Effector memory CD8-positive, alpha-beta T cell (primary cell): ENCODE measurements at regions not wholly inside any gene's neighbourhood (a gene's known extent, or its start where the extent isn't known, plus 50 kb on each side); places are given as distances from the start of the nearest gene placed in this dataset.
A peak's percentile ranks its signal among the peaks of the same experiment; 100 is the strongest.
"Not testable (repeated sequence)": the region's sequence is repeated elsewhere in the genome, so short reads cannot be mapped to it uniquely, and the experiment has no call there.

Experiments
- ATAC-seq: fragments of 150-1000 bp; cut with Tn5 transposase; replicated peaks from 2 replicates; pipeline ENCODE4 v1.10.0; 2021; ENCODE audit warnings: mild to moderate bottlenecking, moderate library complexity
- DNase-seq, 3 experiments: peaks; one replicate each; pipeline ENCODE4 v3.0.0; 2021
- H3K27ac Mint-ChIP-seq, 2 donors: one replicate each; pipeline ENCODE4 v1.8.0; 2022; ENCODE audit warnings: mild to moderate bottlenecking in 2 of 2, mixed read lengths in 2 of 2, moderate library complexity in 2 of 2
- H3K27me3 Mint-ChIP-seq, 2 donors: one replicate each; pipeline ENCODE4 v1.8.0; 2022; ENCODE audit warnings: mixed read lengths in 2 of 2
- H3K36me3 Mint-ChIP-seq: one replicate; pipeline ENCODE4 v1.8.0; 2022; ENCODE audit warnings: mild to moderate bottlenecking, moderate library complexity, mixed read lengths; ENCODE audit not compliant: insufficient read depth
- H3K4me1 Mint-ChIP-seq, 2 donors: one replicate each; pipeline ENCODE4 v1.8.0; 2022; ENCODE audit warnings: low read depth in 2 of 2, mixed read lengths in 2 of 2
- H3K4me3 Mint-ChIP-seq, 2 donors: one replicate each; pipeline ENCODE4 v1.8.0; 2022; ENCODE audit warnings: mild to moderate bottlenecking in 2 of 2, mixed read lengths in 2 of 2, moderate library complexity in 2 of 2
- H3K9me3 Mint-ChIP-seq, 2 donors: one replicate each; pipeline ENCODE4 v1.8.0; 2022; ENCODE audit warnings: mixed read lengths in 2 of 2

DNA sequence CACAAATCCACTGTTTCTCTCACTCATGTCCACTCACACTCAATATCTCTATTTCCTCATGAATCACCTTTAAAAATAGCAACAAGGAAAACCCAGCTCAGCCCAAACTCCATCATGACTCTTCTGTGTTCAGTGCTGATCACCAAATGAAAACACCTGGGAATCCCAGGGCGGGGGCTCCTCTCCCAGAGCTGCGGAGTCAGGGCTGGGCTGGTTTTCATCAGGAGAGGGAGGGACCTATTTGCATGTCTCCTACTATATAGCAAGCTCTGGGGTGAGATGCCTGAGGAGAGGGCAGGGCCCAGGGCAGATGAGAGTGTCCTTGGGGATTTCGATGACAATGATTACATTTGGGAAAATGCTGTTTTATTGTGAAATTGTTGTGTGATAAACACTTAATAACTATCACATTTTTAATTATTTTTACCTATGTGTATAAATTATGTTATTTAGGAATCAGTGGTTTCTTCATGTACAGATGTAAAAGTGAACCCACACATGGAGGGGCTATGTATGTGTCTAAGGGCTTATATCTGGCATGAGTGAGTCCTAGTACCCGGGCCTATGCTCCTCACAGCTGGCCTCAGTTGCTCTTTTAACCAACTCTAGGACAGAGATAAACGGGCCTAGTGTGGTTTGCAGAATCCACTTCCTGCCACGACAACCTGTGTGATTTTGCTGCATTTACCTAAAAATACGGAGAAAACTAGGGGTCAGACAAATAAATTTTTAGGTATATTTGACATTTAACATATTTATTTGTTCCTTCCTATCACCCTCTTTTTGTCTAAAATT lies 1131.9 kb downstream of the TMEM121 start:
- not testable (repeated sequence) for H3K27me3 Mint-ChIP-seq, H3K36me3 Mint-ChIP-seq, H3K27ac Mint-ChIP-seq, ATAC-seq, H3K4me3 Mint-ChIP-seq, DNase-seq, H3K9me3 Mint-ChIP-seq
- H3K4me1 Mint-ChIP-seq: peaks cover 23 to 33% of the 10 kb centered on the region in 2 donors

DNA sequence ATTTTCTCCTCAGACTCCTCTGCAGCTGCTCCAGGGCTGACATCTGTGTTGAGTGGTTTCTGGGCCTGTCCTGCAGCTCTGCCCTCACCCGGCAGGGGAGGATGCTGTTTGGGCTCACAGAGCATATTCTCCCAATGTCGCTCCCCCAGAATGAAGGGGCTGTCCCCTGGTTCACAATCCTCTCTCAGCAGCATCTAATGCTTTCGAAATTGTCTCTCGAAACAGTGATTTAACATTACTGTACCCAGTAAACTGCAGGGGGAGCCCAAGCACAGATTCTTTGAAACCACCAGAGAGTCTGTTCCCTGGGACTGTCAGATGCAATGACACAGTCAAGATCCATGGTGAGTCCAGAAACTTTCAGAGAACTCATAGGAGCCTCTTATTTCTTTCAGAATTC lies 1135.2 kb downstream of the TMEM121 start:
- H3K9me3 Mint-ChIP-seq, H3K36me3 Mint-ChIP-seq, H3K27ac Mint-ChIP-seq, H3K27me3 Mint-ChIP-seq, H3K4me3 Mint-ChIP-seq: not testable (repeated sequence)
- H3K4me1 Mint-ChIP-seq: peaks cover 20 to 25% of the 10 kb centered on the region in 2 donors
- DNase-seq (peak; percentile 51 to 57 (median 57)), ATAC-seq (peak; percentile 77)

DNA sequence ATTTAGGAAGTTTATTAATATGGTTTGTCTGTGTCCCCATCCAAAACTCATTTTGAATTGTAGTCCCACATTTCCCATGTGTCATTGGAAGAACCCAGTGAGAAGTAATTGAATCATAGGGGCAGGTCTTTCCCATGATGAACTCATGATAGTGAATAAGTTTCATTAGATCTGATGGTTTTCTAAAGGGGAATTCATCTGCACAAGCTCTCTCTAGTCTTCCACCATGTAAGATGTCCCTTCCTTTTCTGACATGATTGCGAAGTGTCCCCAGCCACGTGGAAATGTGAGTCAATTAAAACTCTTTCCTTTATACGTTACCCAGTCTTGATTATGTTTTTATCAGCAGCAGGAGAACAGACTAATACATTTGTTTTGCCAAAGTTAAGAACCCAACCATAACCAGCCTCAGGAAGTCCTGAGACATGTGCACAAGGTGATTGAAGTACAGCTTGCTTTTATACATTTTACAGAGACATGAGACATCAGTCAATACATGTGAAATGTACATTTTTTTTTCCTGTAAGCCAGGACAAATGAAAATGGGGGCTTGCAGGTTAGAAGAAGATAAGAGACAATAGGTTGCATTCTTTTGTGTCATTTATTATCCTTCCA lies 1136.7 kb downstream of the TMEM121 start:
- Mint-ChIP-seq H3K4me1 (peaks cover 14 to 18% of the 10 kb centered on the region in 2 donors), H3K36me3 (no peaks in the 10 kb centered on the region), H3K27me3 (no peaks in the 10 kb centered on the region), H3K27ac (peak overlapping the region; percentile 26 to 69), H3K4me3 (peak overlapping the region in 1 of 2 donors; percentile 26), H3K9me3 (no peaks in the 10 kb centered on the region)
- ATAC-seq (peak; percentile 28), DNase-seq (no peak)

DNA sequence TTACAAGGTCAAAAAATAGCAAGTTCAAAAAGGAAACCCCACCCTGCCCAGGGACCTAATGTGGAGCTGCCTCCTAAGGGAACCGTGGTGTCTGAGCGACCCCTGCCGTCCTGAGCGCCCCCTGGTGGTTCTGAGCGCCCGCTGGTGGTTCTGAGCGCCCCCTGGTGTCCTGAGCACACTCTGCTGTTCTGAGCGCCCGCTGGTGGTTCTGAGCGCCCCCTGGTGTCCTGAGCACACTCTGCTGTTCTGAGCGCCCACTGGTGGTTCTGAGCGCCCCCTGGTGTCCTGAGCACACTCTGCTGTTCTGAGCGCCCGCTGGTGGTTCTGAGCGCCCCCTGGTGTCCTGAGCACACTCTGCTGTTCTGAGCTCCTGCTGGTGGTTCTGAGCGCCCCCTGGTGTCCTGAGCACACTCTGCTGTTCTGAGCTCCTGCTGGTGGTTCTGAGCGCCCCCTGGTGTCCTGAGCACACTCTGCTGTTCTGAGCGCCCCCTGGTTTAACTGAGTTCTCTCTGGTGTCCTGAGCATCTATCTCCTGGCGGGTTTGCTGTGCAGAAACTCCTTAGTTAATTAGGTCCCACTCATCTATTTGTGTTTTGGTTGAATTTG lies 1137.5 kb downstream of the TMEM121 start:
- peak; percentile 49 for ATAC-seq
- H3K9me3 Mint-ChIP-seq, H3K27me3 Mint-ChIP-seq, H3K36me3 Mint-ChIP-seq: not testable (repeated sequence)
- DNase-seq: peak; percentile 65 to 70 (median 65)
- Mint-ChIP-seq H3K4me1 (peaks cover 14 to 17% of the 10 kb centered on the region in 2 donors), H3K27ac (peak overlapping the region; percentile 26 to 69), H3K4me3 (peak overlapping the region in 1 of 2 donors; percentile 26)

DNA sequence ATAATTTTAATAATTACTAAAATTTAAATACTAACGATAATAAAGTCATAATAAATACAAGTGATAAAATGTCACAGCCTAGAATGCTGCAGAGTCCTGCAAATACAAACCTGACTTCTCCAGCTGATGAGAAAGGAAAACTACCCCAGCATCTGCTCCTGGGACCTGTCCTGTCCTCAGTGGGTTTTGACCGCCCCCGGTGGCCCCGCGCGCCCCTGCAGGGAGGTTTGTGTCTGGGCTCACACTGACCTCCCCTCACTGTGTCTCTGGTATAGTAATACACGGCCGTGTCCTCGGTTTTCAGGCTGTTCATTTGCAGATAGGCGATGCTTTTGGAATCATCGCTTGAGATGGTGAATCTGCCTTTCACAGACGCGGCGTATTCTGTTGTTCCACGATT lies 1139.4 kb downstream of the TMEM121 start:
- no peak overlapping the region for H3K27ac Mint-ChIP-seq
- H3K4me3 Mint-ChIP-seq: no peak overlapping the region
- H3K9me3 Mint-ChIP-seq: no peaks in the 10 kb centered on the region
- peaks cover 14 to 17% of the 10 kb centered on the region in 2 donors for H3K4me1 Mint-ChIP-seq
- no peaks in the 10 kb centered on the region for H3K36me3 Mint-ChIP-seq
- peaks cover 8 to 13% of the 10 kb centered on the region in 2 donors for H3K27me3 Mint-ChIP-seq
- DNase-seq: no peak
- no peak for ATAC-seq

DNA sequence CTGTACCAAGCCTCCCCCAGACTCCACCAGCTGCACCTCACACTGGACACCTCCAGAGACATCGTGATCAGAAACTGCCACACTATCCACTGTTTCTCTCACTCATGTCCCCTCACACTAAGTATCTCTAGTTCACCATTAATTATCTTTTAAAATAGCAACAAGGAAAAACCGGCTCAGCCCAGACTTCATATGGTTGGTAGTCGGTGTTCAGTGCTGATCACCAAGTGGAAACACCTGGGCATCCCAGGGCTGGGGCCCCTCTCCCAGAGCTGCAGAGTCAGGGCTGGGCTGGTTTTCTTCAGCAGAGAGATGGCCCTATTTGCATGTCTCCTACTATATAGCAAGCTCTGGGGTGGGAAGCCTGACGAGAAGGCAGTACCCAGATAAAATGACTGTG lies 1140.0 kb downstream of the TMEM121 start:
- Mint-ChIP-seq H3K9me3 (no peaks in the 10 kb centered on the region), H3K27me3 (peaks cover 12 to 18% of the 10 kb centered on the region in 2 donors), H3K4me1 (peaks cover 14 to 17% of the 10 kb centered on the region in 2 donors), H3K4me3 (no peak overlapping the region), H3K36me3 (no peaks in the 10 kb centered on the region), H3K27ac (no peak overlapping the region)
- no peak for ATAC-seq
- no peak for DNase-seq

DNA sequence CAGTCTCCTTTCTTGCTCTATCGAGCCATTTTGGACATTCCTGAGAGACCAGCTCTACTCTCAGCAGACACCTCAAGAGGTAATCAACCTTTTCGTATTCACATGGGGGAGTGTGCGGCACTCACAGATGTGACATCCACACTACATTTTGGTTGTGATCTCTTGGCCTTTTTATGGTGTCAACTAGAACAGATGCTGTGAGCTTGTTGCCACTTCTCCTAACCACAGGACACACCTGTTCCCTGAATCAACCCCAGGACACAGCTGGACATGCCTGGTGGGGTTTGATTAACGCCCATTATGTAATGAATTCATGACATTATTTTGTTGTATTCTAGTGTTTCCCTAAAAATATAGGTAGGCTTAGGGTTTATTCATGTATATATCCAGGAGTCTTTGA lies 1143.6 kb downstream of the TMEM121 start:
- Mint-ChIP-seq H3K27me3 (peaks cover 31 to 38% of the 10 kb centered on the region in 2 donors), H3K9me3 (no peaks in the 10 kb centered on the region), H3K36me3 (no peaks in the 10 kb centered on the region), H3K27ac (no peak overlapping the region), H3K4me1 (no peaks in the 10 kb centered on the region), H3K4me3 (no peak overlapping the region)
- ATAC-seq (no peak), DNase-seq (no peak)

DNA sequence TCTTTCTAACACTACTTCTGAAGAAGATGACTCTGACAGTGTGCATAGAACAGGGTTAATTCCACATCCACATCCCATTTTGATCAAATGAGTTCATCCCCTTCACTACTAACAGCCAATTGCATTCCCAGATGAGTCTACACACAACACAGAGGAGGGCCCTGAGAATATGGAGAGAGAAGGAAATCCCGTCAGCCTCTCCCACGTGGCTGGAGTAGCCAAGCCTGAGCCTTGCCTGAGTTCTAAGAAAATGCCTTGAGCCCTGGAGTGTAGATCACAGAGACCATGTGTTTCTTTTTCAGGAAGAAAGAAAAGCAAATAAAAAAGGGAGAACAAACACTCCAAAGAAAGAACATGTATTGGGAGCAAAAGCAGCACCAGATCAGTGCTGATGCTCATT lies 1147.7 kb downstream of the TMEM121 start:
- ATAC-seq, DNase-seq, H3K4me1 Mint-ChIP-seq, H3K9me3 Mint-ChIP-seq, H3K4me3 Mint-ChIP-seq, H3K27ac Mint-ChIP-seq, H3K36me3 Mint-ChIP-seq: not testable (repeated sequence)
- peaks cover 47 to 62% of the 10 kb centered on the region in 2 donors for H3K27me3 Mint-ChIP-seq

DNA sequence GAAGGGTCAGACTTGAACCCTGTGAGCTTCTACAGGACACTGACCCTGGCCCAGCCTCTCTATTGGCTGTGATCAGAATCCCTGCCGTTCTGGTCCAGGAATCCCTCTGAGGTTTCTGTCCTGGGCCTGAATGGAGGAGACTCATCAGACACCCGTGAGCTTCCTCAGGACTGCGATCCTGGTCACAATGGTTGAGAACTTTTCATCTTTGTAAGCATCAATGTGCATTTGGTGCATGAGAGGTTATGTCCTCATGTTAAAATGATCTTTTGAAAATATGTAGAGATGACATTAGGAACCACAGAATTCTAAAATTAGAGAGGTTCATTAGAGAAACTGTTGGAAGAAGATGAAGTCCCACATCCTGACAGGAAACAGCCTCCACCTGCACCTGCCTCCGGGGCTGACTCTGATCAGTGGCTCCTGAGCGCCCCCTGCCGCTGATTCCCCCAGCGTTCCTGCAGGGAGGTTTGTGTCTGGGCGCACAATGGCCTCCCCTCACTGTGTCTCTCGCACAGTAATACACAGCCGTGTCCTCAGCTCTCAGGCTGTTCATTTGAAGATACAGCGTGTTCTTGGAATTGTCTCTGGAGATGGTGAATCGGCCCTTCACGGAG lies 1148.2 kb downstream of the TMEM121 start:
- peaks cover 51 to 65% of the 10 kb centered on the region in 2 donors for H3K27me3 Mint-ChIP-seq
- H3K36me3 Mint-ChIP-seq, H3K4me3 Mint-ChIP-seq, H3K9me3 Mint-ChIP-seq, ATAC-seq, H3K4me1 Mint-ChIP-seq, H3K27ac Mint-ChIP-seq: not testable (repeated sequence)
- DNase-seq: peak; percentile 44 to 57 (median 49)

DNA sequence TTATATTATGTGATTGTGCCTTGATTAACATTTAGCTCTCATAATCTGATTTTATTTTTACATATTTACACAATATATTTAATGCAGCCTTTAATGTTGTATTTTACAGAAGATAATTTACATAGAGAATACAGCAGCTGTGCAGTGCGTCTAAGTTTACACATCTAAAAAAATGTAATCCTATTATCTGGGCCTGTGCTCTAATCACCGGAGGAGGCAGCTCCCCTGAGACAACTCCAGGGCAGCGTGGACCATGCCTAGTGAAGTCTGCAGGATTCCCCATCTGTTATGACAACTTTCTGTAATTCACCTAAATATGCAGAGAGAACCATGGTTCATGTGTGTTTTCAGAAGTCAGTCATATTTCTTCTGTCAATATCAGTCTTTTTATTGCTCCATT lies 1149.3 kb downstream of the TMEM121 start:
- not testable (repeated sequence) for DNase-seq, H3K4me3 Mint-ChIP-seq, ATAC-seq, H3K4me1 Mint-ChIP-seq, H3K9me3 Mint-ChIP-seq, H3K36me3 Mint-ChIP-seq, H3K27ac Mint-ChIP-seq
- H3K27me3 Mint-ChIP-seq: peaks cover 48 to 70% of the 10 kb centered on the region in 2 donors

DNA sequence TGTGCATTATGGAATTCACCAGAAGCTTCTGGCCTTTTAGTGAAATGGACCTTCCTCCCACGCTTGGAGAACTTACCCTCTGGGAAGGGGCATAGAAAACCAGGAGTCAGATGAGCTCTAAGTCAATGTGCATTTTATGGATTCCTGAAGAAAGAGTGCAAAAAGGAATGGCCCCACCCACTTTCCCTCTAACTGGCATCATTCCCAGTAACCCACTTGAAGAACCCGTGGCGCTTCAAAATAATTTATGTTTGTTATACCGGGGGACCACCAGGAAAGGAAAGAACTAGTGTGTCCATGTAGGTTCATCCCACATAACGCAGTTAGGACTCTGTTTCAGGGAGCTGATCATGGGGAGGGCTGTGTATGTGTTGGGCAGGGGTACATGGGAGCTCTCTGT lies 1153.4 kb downstream of the TMEM121 start:
- no peak overlapping the region for H3K27ac Mint-ChIP-seq
- H3K27me3 Mint-ChIP-seq: peaks cover 48 to 70% of the 10 kb centered on the region in 2 donors
- no peak overlapping the region for H3K4me3 Mint-ChIP-seq
- no peaks in the 10 kb centered on the region for H3K9me3 Mint-ChIP-seq
- DNase-seq (no peak), ATAC-seq (no peak)
- H3K4me1 Mint-ChIP-seq: peaks cover 0 to 3% of the 10 kb centered on the region in 2 donors
- H3K36me3 Mint-ChIP-seq: no peaks in the 10 kb centered on the region

DNA sequence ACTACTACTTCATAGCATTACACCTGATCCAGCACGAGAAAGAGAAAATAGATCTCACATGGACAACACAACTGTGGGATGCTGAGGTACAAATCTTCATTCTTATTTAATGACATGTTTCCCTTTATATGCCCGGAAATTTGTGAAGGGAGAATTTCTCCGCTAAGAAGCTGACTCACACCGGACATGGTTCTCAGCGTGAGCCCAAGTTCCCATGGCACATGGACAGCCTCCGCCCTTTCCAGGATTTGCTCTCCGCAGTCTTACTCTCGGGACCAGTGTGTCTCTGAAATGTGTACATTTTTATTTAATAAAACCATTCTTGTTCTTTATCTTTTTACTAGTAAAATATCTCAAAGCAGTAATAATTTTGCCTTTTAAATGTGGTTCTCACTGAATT lies 1154.8 kb downstream of the TMEM121 start:
- Mint-ChIP-seq H3K27me3 (peaks cover 62 to 74% of the 10 kb centered on the region in 2 donors), H3K27ac (no peak overlapping the region), H3K4me3 (no peak overlapping the region), H3K4me1 (no peaks in the 10 kb centered on the region), H3K36me3 (no peaks in the 10 kb centered on the region), H3K9me3 (no peaks in the 10 kb centered on the region)
- ATAC-seq (no peak), DNase-seq (no peak)

DNA sequence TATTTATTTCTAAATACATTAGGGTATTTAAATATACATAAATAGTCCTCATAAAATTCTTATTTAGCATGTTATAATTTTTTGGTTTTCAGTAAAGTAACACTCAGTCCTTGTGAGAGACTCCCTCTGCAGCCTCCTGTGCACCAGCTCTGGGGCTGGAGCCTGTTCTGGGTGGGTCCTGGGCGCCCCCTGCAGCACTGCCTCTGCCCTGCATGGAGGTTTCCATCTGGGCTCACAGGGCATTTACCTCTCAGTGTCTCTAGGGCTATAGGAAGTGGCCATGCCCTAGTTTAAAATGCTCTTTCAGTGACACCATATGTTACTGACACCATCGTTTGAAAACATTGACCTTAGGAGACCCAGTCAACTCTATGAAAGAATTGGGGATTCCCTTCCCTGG lies 1155.2 kb downstream of the TMEM121 start:
- DNase-seq (no peak), ATAC-seq (peak; percentile 76)
- H3K27ac Mint-ChIP-seq: no peak overlapping the region
- no peaks in the 10 kb centered on the region for H3K9me3 Mint-ChIP-seq
- H3K36me3 Mint-ChIP-seq: no peaks in the 10 kb centered on the region
- H3K27me3 Mint-ChIP-seq: peaks cover 63 to 78% of the 10 kb centered on the region in 2 donors
- no peaks in the 10 kb centered on the region for H3K4me1 Mint-ChIP-seq
- H3K4me3 Mint-ChIP-seq: no peak overlapping the region
